ENCODE measurements at regions not wholly inside any gene's neighbourhood (a gene's known extent, or its start where the extent isn't known, plus 50 kb on each side); places are given as distances from the start of the nearest gene placed in this dataset. TPM values are rescaled to one million over a fixed set of nuclear protein-coding genes. Genes with fewer than 3 reads are reported as not detected.

Small RNA genes in the stretch of these regions (small RNA-seq; reads per million reads assigned to genes)
- gene AC006065.2 (ENCODE audit: low replicate concordance) (not detected), gene AC073913.2 (ENCODE audit: low replicate concordance) (not detected), gene HSPE1P20 (ENCODE audit: low replicate concordance) (not detected), gene RF00019 (ENCODE audit: low replicate concordance) (not detected), gene RNU1-104P (ENCODE audit: low replicate concordance) (0.10 reads per million)
